H9 (cell line): ENCODE measurements at regions not wholly inside any gene's neighbourhood (a gene's known extent, or its start where the extent isn't known, plus 50 kb on each side); places are given as distances from the start of the nearest gene placed in this dataset.

Experiments
- DNase-seq: peaks from one replicate; pipeline ENCODE4 v3.0.0-alpha.2; 2017
- H2AFZ ChIP-seq: one replicate; pipeline ENCODE4 v1.6.1; 2013; ENCODE audit warnings: mild to moderate bottlenecking, low read length, control low read depth, moderate library complexity
- H2AK5ac ChIP-seq: 2 replicates; pipeline ENCODE4 v1.6.1; 2013; ENCODE audit warnings: low read length, control low read depth, mixed read lengths; ENCODE audit not compliant: insufficient read length
- H2BK120ac ChIP-seq: one replicate; pipeline ENCODE4 v1.6.1; 2013; ENCODE audit warnings: low read depth, mild to moderate bottlenecking, low read length, control low read depth, inconsistent platforms; ENCODE audit not compliant: poor library complexity, severe bottlenecking
- H2BK12ac ChIP-seq: 2 replicates; pipeline ENCODE4 v1.6.1; 2013; ENCODE audit warnings: low read length, control low read depth, mixed read lengths, low read depth; ENCODE audit not compliant: insufficient read length
- H2BK15ac ChIP-seq: 2 replicates; pipeline ENCODE4 v1.6.1; 2013; ENCODE audit warnings: low read depth, low read length, control low read depth
- H2BK20ac ChIP-seq: one replicate; pipeline ENCODE4 v1.6.1; 2013; ENCODE audit warnings: low read depth, mild to moderate bottlenecking, low read length, control low read depth, inconsistent platforms; ENCODE audit not compliant: poor library complexity, severe bottlenecking
- H2BK5ac ChIP-seq: 2 replicates; pipeline ENCODE4 v1.6.1; 2013; ENCODE audit warnings: low read length, control low read depth, mixed read lengths; ENCODE audit not compliant: insufficient read length
- H3K14ac ChIP-seq: 2 replicates; pipeline ENCODE4 v1.6.1; 2013; ENCODE audit warnings: low read length, control low read depth; ENCODE audit not compliant: insufficient read depth
- H3K18ac ChIP-seq: 2 replicates; pipeline ENCODE4 v1.6.1; 2013; ENCODE audit warnings: low read depth, mild to moderate bottlenecking, mixed read lengths, low read length, control low read depth; ENCODE audit not compliant: insufficient read length
- H3K23ac ChIP-seq: 2 replicates; pipeline ENCODE4 v1.6.1; 2013; ENCODE audit warnings: low read length, control low read depth, mixed read lengths, low read depth; ENCODE audit not compliant: insufficient read length
- H3K23me2 ChIP-seq: 2 replicates; pipeline ENCODE4 v1.6.1; 2013; ENCODE audit warnings: low read depth, mild to moderate bottlenecking, mixed read lengths, low read length, control low read depth; ENCODE audit not compliant: insufficient read length, poor library complexity, severe bottlenecking
- H3K27ac ChIP-seq: 2 replicates; pipeline ENCODE4 v1.5.1; 2013; ENCODE audit warnings: low read length, control low read depth, mixed read lengths, low read depth; ENCODE audit not compliant: insufficient read length
- H3K27me3 ChIP-seq: 2 replicates; pipeline ENCODE4 v1.6.1; 2013; ENCODE audit warnings: low read length, control low read depth, inconsistent platforms; ENCODE audit not compliant: insufficient read depth
- H3K4ac ChIP-seq: 2 replicates; pipeline ENCODE4 v1.6.1; 2013; ENCODE audit warnings: low read depth, mild to moderate bottlenecking, control low read depth, inconsistent platforms, low read length, moderate library complexity
- H3K4me1 ChIP-seq: 2 replicates; pipeline ENCODE4 v1.6.1; 2013; ENCODE audit warnings: low read length, control low read depth, inconsistent platforms; ENCODE audit not compliant: insufficient read depth
- H3K4me2 ChIP-seq: 2 replicates; pipeline ENCODE4 v1.6.1; 2013; ENCODE audit warnings: low read length, control low read depth, mixed read lengths; ENCODE audit not compliant: insufficient read length, insufficient read depth
- H3K56ac ChIP-seq: 2 replicates; pipeline ENCODE4 v1.6.1; 2013; ENCODE audit warnings: low read depth, mild to moderate bottlenecking, mixed read lengths, low read length, control low read depth; ENCODE audit not compliant: insufficient read length
- H3K79me1 ChIP-seq: 2 replicates; pipeline ENCODE4 v1.6.1; 2013; ENCODE audit warnings: low read depth, mild to moderate bottlenecking, moderate library complexity, low read length, control low read depth, inconsistent platforms; ENCODE audit not compliant: insufficient read depth, poor library complexity, severe bottlenecking
- H3K79me2 ChIP-seq: 2 replicates; pipeline ENCODE4 v1.6.1; 2013; ENCODE audit warnings: low read length, control low read depth, inconsistent platforms; ENCODE audit not compliant: insufficient read depth
- H3K9ac ChIP-seq: 2 replicates; pipeline ENCODE4 v1.6.1; 2013; ENCODE audit warnings: low read length, control low read depth, mixed read lengths; ENCODE audit not compliant: insufficient read length; ENCODE audit errors: extremely low read depth
- H3K9me3 ChIP-seq: one replicate; pipeline ENCODE4 v1.6.1; 2013; ENCODE audit warnings: low read depth, low read length, inconsistent platforms; ENCODE audit not compliant: control insufficient read depth
- H3T11ph ChIP-seq: one replicate; pipeline ENCODE4 v1.6.1; 2013; ENCODE audit warnings: mild to moderate bottlenecking, low read length, control low read depth, inconsistent platforms
- H4K20me1 ChIP-seq: one replicate; pipeline ENCODE4 v1.6.1; 2013; ENCODE audit not compliant: control insufficient read depth, insufficient read length, insufficient read depth
- H4K5ac ChIP-seq: 2 replicates; pipeline ENCODE4 v1.6.1; 2013; ENCODE audit warnings: low read depth, mild to moderate bottlenecking, mixed read lengths, low read length, control low read depth; ENCODE audit not compliant: insufficient read length
- H4K8ac ChIP-seq: replicated peaks from 2 replicates; pipeline ENCODE4 v1.6.1; 2013; ENCODE audit warnings: low read length, control low read depth, mixed read lengths, low read depth; ENCODE audit not compliant: insufficient read length
- H4K91ac ChIP-seq: 2 replicates; pipeline ENCODE4 v1.6.1; 2013; ENCODE audit warnings: low read depth, mild to moderate bottlenecking, moderate library complexity, mixed read lengths, low read length, control low read depth; ENCODE audit not compliant: insufficient read length
- H3K27ac Mint-ChIP-seq, 3 experiments: 2 replicates in 2 of 3; 3 replicates in 1 of 3; pipeline ENCODE4 v1.8.0; 2020 to 2021; ENCODE audit warnings: mixed read lengths in 3 of 3, mild to moderate bottlenecking in 1 of 3, moderate library complexity in 1 of 3
- H3K27me3 Mint-ChIP-seq: 2 replicates; pipeline ENCODE4 v1.8.0; 2021; ENCODE audit warnings: low read depth, mild to moderate bottlenecking, moderate library complexity, mixed read lengths
- H3K36me3 Mint-ChIP-seq, 3 experiments: 2 replicates in 2 of 3; 3 replicates in 1 of 3; pipeline ENCODE4 v1.8.0; 2020 to 2021; ENCODE audit warnings: low read depth in 3 of 3, mixed read lengths in 3 of 3; ENCODE audit not compliant: insufficient read depth in 1 of 3
- H3K4me1 Mint-ChIP-seq, 2 experiments: 2 replicates each; pipeline ENCODE4 v1.8.0; 2020; ENCODE audit warnings: mixed read lengths in 2 of 2
- H3K4me3 Mint-ChIP-seq, 2 experiments: 2 replicates in 1 of 2; 3 replicates in 1 of 2; pipeline ENCODE4 v1.8.0; 2020 to 2021; ENCODE audit warnings: mild to moderate bottlenecking in 2 of 2, mixed read lengths in 2 of 2, moderate library complexity in 1 of 2
- H3K9me3 Mint-ChIP-seq, 2 experiments: 2 replicates in 1 of 2; 3 replicates in 1 of 2; pipeline ENCODE4 v1.8.0; 2020; ENCODE audit warnings: mild to moderate bottlenecking in 2 of 2, mixed read lengths in 2 of 2, moderate library complexity in 1 of 2
- WGBS: extraction: QIAGEN DNeasy Blood & Tissue Kit; methylation state at CpG from one replicate; pipeline ENCODE4 v1.1.7; 2013; ENCODE audit warnings: missing lambda C conversion rate, low lambda C conversion rate, mixed read lengths; ENCODE audit not compliant: insufficient read length; ENCODE audit errors: extremely low coverage; 5-methylcytosine and 5-hydroxymethylcytosine counted together
- TF ChIP-seq, protein P1 (sequence below): fragments of 200-600 bp; sonication (generic); conservative IDR thresholded peaks from 3 replicates; pipeline ENCODE4 v1.8.0; 2021; ENCODE audit warnings: antibody characterized with exemption, mild to moderate bottlenecking

DNA sequence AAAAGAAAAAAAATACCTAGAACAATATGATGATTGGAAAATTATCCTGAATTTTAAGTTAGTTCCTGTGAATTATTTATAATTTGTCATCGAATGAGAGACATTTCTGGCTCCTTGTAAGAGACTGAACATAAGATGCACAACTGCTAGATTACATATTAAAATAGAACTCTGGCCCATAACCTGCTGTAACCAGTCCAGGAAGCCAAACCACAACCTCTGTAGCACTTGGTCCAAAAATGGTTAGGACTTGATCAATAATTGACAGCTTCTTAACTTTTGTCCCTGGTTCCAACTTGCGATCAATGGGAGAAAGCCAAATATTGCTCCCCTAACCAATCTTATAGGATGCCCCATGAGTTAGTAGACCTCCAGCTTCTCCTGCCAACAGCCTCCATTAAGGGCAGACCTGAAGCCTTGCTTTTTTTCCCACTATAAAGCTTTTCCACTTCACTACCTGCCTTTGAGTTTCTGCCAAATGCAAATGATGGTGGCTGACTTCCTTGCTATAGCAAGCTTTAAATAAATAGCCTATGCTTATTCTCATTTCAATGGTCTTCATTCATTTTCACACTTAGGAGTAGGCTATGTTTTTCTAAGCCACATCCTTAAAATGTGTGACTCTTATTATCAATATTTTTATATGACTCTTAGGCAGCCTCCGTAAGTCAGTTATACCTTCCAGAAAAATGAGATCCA is 224.0 kb upstream of the ARHGEF26 start:
- Histone ChIP-seq H4K8ac (no peak overlapping the region), H3K4ac (no peak overlapping the region), H3K18ac (no peak overlapping the region), H2BK20ac (no peak overlapping the region), H3K9me3 (no peaks in the 10 kb centered on the region), H4K91ac (no peak overlapping the region), H2AFZ (no peak overlapping the region), H3K27ac (no peak overlapping the region), H3T11ph (no peak overlapping the region), H3K79me2 (no peaks in the 10 kb centered on the region), H2BK5ac (no peak overlapping the region), H2BK12ac (no peak overlapping the region), H3K23me2 (no peaks in the 10 kb centered on the region), H3K4me1 (no peaks in the 10 kb centered on the region), H3K9ac (no peak overlapping the region), H3K79me1 (no peaks in the 10 kb centered on the region), H4K5ac (no peak overlapping the region), H2BK15ac (no peak overlapping the region), H3K56ac (no peak overlapping the region), H3K4me2 (no peak overlapping the region), H3K14ac (no peak overlapping the region), H2BK120ac (no peak overlapping the region), H3K27me3 (no peaks in the 10 kb centered on the region), H2AK5ac (no peak overlapping the region), H3K23ac (no peak overlapping the region), H4K20me1 (no peaks in the 10 kb centered on the region)
- DNase-seq = no peak
- TF ChIP-seq, protein P1, sequence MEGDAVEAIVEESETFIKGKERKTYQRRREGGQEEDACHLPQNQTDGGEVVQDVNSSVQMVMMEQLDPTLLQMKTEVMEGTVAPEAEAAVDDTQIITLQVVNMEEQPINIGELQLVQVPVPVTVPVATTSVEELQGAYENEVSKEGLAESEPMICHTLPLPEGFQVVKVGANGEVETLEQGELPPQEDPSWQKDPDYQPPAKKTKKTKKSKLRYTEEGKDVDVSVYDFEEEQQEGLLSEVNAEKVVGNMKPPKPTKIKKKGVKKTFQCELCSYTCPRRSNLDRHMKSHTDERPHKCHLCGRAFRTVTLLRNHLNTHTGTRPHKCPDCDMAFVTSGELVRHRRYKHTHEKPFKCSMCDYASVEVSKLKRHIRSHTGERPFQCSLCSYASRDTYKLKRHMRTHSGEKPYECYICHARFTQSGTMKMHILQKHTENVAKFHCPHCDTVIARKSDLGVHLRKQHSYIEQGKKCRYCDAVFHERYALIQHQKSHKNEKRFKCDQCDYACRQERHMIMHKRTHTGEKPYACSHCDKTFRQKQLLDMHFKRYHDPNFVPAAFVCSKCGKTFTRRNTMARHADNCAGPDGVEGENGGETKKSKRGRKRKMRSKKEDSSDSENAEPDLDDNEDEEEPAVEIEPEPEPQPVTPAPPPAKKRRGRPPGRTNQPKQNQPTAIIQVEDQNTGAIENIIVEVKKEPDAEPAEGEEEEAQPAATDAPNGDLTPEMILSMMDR = no peak
- Mint-ChIP-seq H3K4me1 (no peaks in the 10 kb centered on the region; a peak in 1 of 4 replicates), H3K9me3 (no peaks in the 10 kb centered on the region), H3K4me3 (no peak overlapping the region), H3K27ac (no peak overlapping the region), H3K36me3 (no peaks in the 10 kb centered on the region), H3K27me3 (no peaks in the 10 kb centered on the region)
- no CpG with 5 or more reads among the region's 3 CpGs for WGBS
